PC-3 (cell line): ENCODE measurements at regions not wholly inside any gene's neighbourhood (a gene's known extent, or its start where the extent isn't known, plus 50 kb on each side); places are given as distances from the start of the nearest gene placed in this dataset.

Experiments
- ATAC-seq: fragments of 200-7000 bp; cut with Tn5 transposase; 2 replicates; pipeline ENCODE4 v1.9.1; 2020; ENCODE audit warnings: mild to moderate bottlenecking, moderate library complexity
- BruUV-seq: library from RNA; stranded (reverse); fragments of 400-500 nt; replicated peaks from 2 replicates; lab custom pipeline; 2021; lab: Mats Ljungman, UMichigan
- CTCF ChIA-PET: fragments of 300-600 bp; sonication (Branson Sonifier 250); formaldehyde crosslinking; loops from one replicate; lab custom pipeline; 2022; ENCODE audit warnings: antibody characterized with exemption; lab: Charles Lee
- POLR2A ChIA-PET: fragments of 300-600 bp; sonication (Branson Sonifier 250); formaldehyde crosslinking; loops from one replicate; lab custom pipeline; 2022; ENCODE audit warnings: antibody characterized with exemption; ENCODE audit not compliant: unreplicated experiment; lab: Charles Lee
- DNase-seq: peaks from one replicate; pipeline ENCODE4 v3.0.0-alpha.2; 2015
- H2AFZ ChIP-seq: fragments of 300-600 bp; sonication (generic); 2 replicates; pipeline ENCODE4 v1.6.0; 2016; ENCODE audit warnings: antibody characterized with exemption, low read length
- H3F3A ChIP-seq: fragments of 300-600 bp; sonication (generic); one replicate; pipeline ENCODE4 v1.6.0; 2017; ENCODE audit warnings: antibody characterized with exemption, low read length, control low read depth, mild to moderate bottlenecking; ENCODE audit not compliant: unreplicated experiment
- H3K27ac ChIP-seq: fragments of 300-600 bp; sonication (generic); 2 replicates; pipeline ENCODE4 v1.5.1; 2016; ENCODE audit warnings: mild to moderate bottlenecking, low read length
- H3K27me3 ChIP-seq: fragments of 300-600 bp; sonication (generic); 2 replicates; pipeline ENCODE4 v1.6.1; 2016; ENCODE audit warnings: low read length, mixed read lengths
- H3K36me3 ChIP-seq: fragments of 300-600 bp; sonication (generic); 2 replicates; pipeline ENCODE4 v1.6.1; 2016; ENCODE audit warnings: low read depth, mixed run types, low read length, mixed read lengths
- H3K4me1 ChIP-seq: fragments of 300-600 bp; sonication (generic); 2 replicates; pipeline ENCODE4 v1.5.1; 2016; ENCODE audit warnings: low read length; ENCODE audit not compliant: insufficient read depth
- H3K4me2 ChIP-seq: fragments of 300-600 bp; sonication (generic); 2 replicates; pipeline ENCODE4 v1.6.0; 2016; ENCODE audit warnings: low read length
- H3K4me3 ChIP-seq: fragments of 300-600 bp; sonication (generic); 2 replicates; pipeline ENCODE4 v1.5.1; 2016; ENCODE audit warnings: mild to moderate bottlenecking, low read length, mixed read lengths
- H3K79me2 ChIP-seq: fragments of 300-600 bp; sonication (generic); 2 replicates; pipeline ENCODE4 v1.6.1; 2017; ENCODE audit warnings: low read length, mixed read lengths
- H3K9ac ChIP-seq: fragments of 300-600 bp; sonication (generic); 2 replicates; pipeline ENCODE4 v1.6.0; 2016; ENCODE audit warnings: mild to moderate bottlenecking, low read length
- H3K9me2 ChIP-seq: fragments of 300-600 bp; sonication (generic); replicated peaks from 2 replicates; pipeline ENCODE4 v1.6.1; 2016; ENCODE audit warnings: mixed run types, low read length, mixed read lengths
- H3K9me3 ChIP-seq: fragments of 300-600 bp; sonication (generic); 2 replicates; pipeline ENCODE4 v1.6.1; 2016; ENCODE audit warnings: low read length, mixed read lengths
- H4K20me1 ChIP-seq: fragments of 300-600 bp; sonication (generic); 2 replicates; pipeline ENCODE4 v1.6.1; 2016; ENCODE audit warnings: low read length, mixed read lengths
- CTCF ChIP-seq: fragments of 300-600 bp; sonication (generic); conservative IDR thresholded peaks from 2 replicates; pipeline ENCODE4 v1.5.1; 2017; ENCODE audit warnings: antibody characterized with exemption, low read depth, mild to moderate bottlenecking, low read length
- EZH2 ChIP-seq: fragments of 300-600 bp; sonication (generic); IDR thresholded peaks from one replicate; pipeline ENCODE4 v1.6.1; 2017; ENCODE audit warnings: antibody characterized with exemption, mild to moderate bottlenecking, low read length; ENCODE audit not compliant: unreplicated experiment
- EZH2phosphoT487 ChIP-seq: fragments of 300-600 bp; sonication (generic); IDR thresholded peaks from 2 replicates; pipeline ENCODE4 v1.6.1; 2018; ENCODE audit warnings: mild to moderate bottlenecking, antibody characterized with exemption, low read length, borderline replicate concordance
- intact Hi-C: fragments of 100-400 bp; cut with micrococcal nuclease; formaldehyde crosslinking; loops from 2 replicates; pipeline ENCODE4 v1.9.0; 2023

- H3K79me2 ChIP-seq: no peaks in the 10 kb centered on the region
- H3K36me3 ChIP-seq: no peaks in the 10 kb centered on the region
- CTCF ChIA-PET: no interaction called here
- no peak overlapping the region for H2AFZ ChIP-seq
- no peak overlapping the region for H3K4me3 ChIP-seq
- no peak for DNase-seq
- H3K9me3 ChIP-seq: no peaks in the 10 kb centered on the region
- intact Hi-C loops: no loop called here
- no TSS peak for BruUV-seq
- H3K4me1 ChIP-seq: no peaks in the 10 kb centered on the region
- H3K9ac ChIP-seq: no peak overlapping the region
- no peaks in the 10 kb centered on the region for H3F3A ChIP-seq
- H3K27ac ChIP-seq: no peak overlapping the region
- 0 out of 2 replicates have a peak, but pooled peaks cover 7% of the 10 kb centered on the region for H3K27me3 ChIP-seq
- H4K20me1 ChIP-seq: no peaks in the 10 kb centered on the region
- no peaks in the 10 kb centered on the region for H3K9me2 ChIP-seq
- no peak for TF ChIP-seq CTCF
- TF ChIP-seq EZH2phosphoT487: no peak
- no peak for TF ChIP-seq EZH2
- no peak overlapping the region for H3K4me2 ChIP-seq
- POLR2A ChIA-PET: no interaction called here
- no peak for ATAC-seq
These were observed 172.6 kb upstream of the PPP2R3A start for GRCh38 chr3:135792858-135793475.

GRCh38 chr3:135800071-135800549, 165.4 kb upstream of the PPP2R3A start:
- H3F3A ChIP-seq: no peaks in the 10 kb centered on the region
- ChIA-PET POLR2A (no interaction called here), CTCF (no interaction called here)
- no peaks in the 10 kb centered on the region for H3K79me2 ChIP-seq
- no peak for TF ChIP-seq EZH2
- no peak for TF ChIP-seq EZH2phosphoT487
- TF ChIP-seq CTCF: no peak
- intact Hi-C loops: no loop called here
- no peak overlapping the region for H3K27ac ChIP-seq
- H3K9me3 ChIP-seq: no peaks in the 10 kb centered on the region
- BruUV-seq: no TSS peak
- H3K4me3 ChIP-seq: no peak overlapping the region
- H4K20me1 ChIP-seq: no peaks in the 10 kb centered on the region
- no peak overlapping the region for H3K4me2 ChIP-seq
- H2AFZ ChIP-seq: no peak overlapping the region
- H3K9ac ChIP-seq: no peak overlapping the region
- DNase-seq (no peak), ATAC-seq (no peak)
- H3K36me3 ChIP-seq: no peaks in the 10 kb centered on the region
- no peaks in the 10 kb centered on the region for H3K9me2 ChIP-seq
- H3K4me1 ChIP-seq: no peaks in the 10 kb centered on the region
- no peaks in the 10 kb centered on the region for H3K27me3 ChIP-seq

- no peaks in the 10 kb centered on the region for H3K79me2 ChIP-seq
- intact Hi-C loops: no loop called here
- H3K4me3 ChIP-seq: no peak overlapping the region
- H3K9ac ChIP-seq: no peak overlapping the region
- H3K27ac ChIP-seq: no peak overlapping the region
- no peaks in the 10 kb centered on the region for H3K36me3 ChIP-seq
- no peak overlapping the region for H3K4me2 ChIP-seq
- BruUV-seq: no TSS peak
- H3K4me1 ChIP-seq: no peaks in the 10 kb centered on the region
- no peaks in the 10 kb centered on the region for H3K27me3 ChIP-seq
- no peak overlapping the region for H2AFZ ChIP-seq
- ChIA-PET POLR2A (no interaction called here), CTCF (no interaction called here)
- H4K20me1 ChIP-seq: no peaks in the 10 kb centered on the region
- ATAC-seq (no peak), DNase-seq (no peak)
- no peak for TF ChIP-seq EZH2
- TF ChIP-seq CTCF: no peak
- TF ChIP-seq EZH2phosphoT487: no peak
- no peaks in the 10 kb centered on the region for H3K9me2 ChIP-seq
- H3F3A ChIP-seq: no peaks in the 10 kb centered on the region
- no peaks in the 10 kb centered on the region for H3K9me3 ChIP-seq
These were observed 164.5 kb upstream of the PPP2R3A start for GRCh38 chr3:135801018-135801417.
